ENCODE measurements at regions not wholly inside any gene's neighbourhood (a gene's known extent, or its start where the extent isn't known, plus 50 kb on each side); places are given as distances from the start of the nearest gene placed in this dataset.

GRCh38 chr20:24102290-24102689 lies 113.7 kb upstream of the GGTLC1 start:
- H3K27me3 ChIP-seq, result peaks cover 0 to 42% (median 3%) of the 10 kb centered on the region in 9 donors
- ATAC-seq (peak in 1 of 4 donors; percentile 32), DNase-seq (no peak)
- H3K4me1 ChIP-seq, result no peaks in the 10 kb centered on the region
- intact Hi-C loops (cut with DNase I), result loop anchor here in 4 of 10 donors (5.0 to 10.0 kb wide), 4 partner anchors 105 to 815 kb away; no protein-coding TSS in a partner anchor
- 40 to 51% (median 44%) methylated on average over 6 to 7 of the region's 7 CpGs for whole genome bisulfite sequencing, 4 donors
- TF ChIP-seq CTCF (IDR thresholded peaks at IDR 0.05) (peak in 7 of 12 donors; percentile 13 to 38 (median 30)), POLR2A (IDR thresholded peaks at IDR 0.05) (no peak)
- H3K4me3 ChIP-seq, result no peak overlapping the region
- H3K9me3 ChIP-seq, result no peaks in the 10 kb centered on the region
- no peak overlapping the region for H3K27ac ChIP-seq
- H3K36me3 ChIP-seq, result no peaks in the 10 kb centered on the region

GRCh38 chr20:24100370-24101011 lies 111.9 kb upstream of the GGTLC1 start:
- Histone ChIP-seq H3K9me3 (no peaks in the 10 kb centered on the region), H3K27me3 (peaks cover 0 to 47% (median 3%) of the 10 kb centered on the region in 9 donors), H3K36me3 (no peaks in the 10 kb centered on the region), H3K4me3 (no peak overlapping the region), H3K27ac (no peak overlapping the region), H3K4me1 (no peaks in the 10 kb centered on the region)
- TF ChIP-seq POLR2A (IDR thresholded peaks at IDR 0.05), result no peak
- TF ChIP-seq CTCF (IDR thresholded peaks at IDR 0.05), result peak; percentile 61 to 80 (median 72)
- 10 to 11% (median 11%) methylated on average over 5 of the region's 5 CpGs for WGBS, 4 donors
- ATAC-seq, result peak; percentile 74 to 92 (median 90)
- intact Hi-C loops (cut with DNase I), result loop anchor here in 4 of 10 donors (2.0 to 10.0 kb wide), 5 partner anchors 103 to 817 kb away; no protein-coding TSS in a partner anchor
- peak in 4 of 5 donors; percentile 30 to 54 (median 38) for DNase-seq

GRCh38 chr20:24098886-24099285 lies 110.3 kb upstream of the GGTLC1 start:
- Histone ChIP-seq H3K4me1 (no peaks in the 10 kb centered on the region), H3K4me3 (no peak overlapping the region), H3K9me3 (no peaks in the 10 kb centered on the region), H3K27ac (no peak overlapping the region), H3K27me3 (peaks cover 0 to 40% (median 3%) of the 10 kb centered on the region in 9 donors), H3K36me3 (no peaks in the 10 kb centered on the region)
- ATAC-seq, result peak in 1 of 4 donors; percentile 32
- intact Hi-C loops (cut with DNase I), result loop anchor here in 1 of 10 donors (5.0 kb wide), 1 partner anchor 162 kb away; no protein-coding TSS in a partner anchor
- 35 to 42% (median 39%) methylated on average over 3 of the region's 3 CpGs for WGBS, 4 donors
- no peak for TF ChIP-seq CTCF (IDR thresholded peaks at IDR 0.05)
- no peak for TF ChIP-seq POLR2A (IDR thresholded peaks at IDR 0.05)
- DNase-seq, result no peak

GRCh38 chr20:24097506-24098245 lies 109.1 kb upstream of the GGTLC1 start:
- intact Hi-C loops (cut with DNase I), result loop anchor here in 1 of 10 donors (5.0 kb wide), 1 partner anchor 160 kb away; no protein-coding TSS in a partner anchor
- no peak for ATAC-seq

More at GRCh38 chr20:24097506-24098245, 109.1 kb upstream of the GGTLC1 start:
- DNase-seq, result no peak
- no peak overlapping the region for H3K27ac ChIP-seq
- no peak overlapping the region for H3K4me3 ChIP-seq
- TF ChIP-seq POLR2A (IDR thresholded peaks at IDR 0.05) (no peak), CTCF (IDR thresholded peaks at IDR 0.05) (no peak)
- peaks cover 0 to 33% (median 3%) of the 10 kb centered on the region in 9 donors for H3K27me3 ChIP-seq
- H3K36me3 ChIP-seq, result no peaks in the 10 kb centered on the region
- H3K4me1 ChIP-seq, result no peaks in the 10 kb centered on the region
- WGBS, 4 donors, result 87 to 90% (median 89%) methylated on average over 6 of the region's 6 CpGs
- H3K9me3 ChIP-seq, result no peaks in the 10 kb centered on the region

All from heart left ventricle (tissue), 16 donors.